Suprapubic skin (tissue), 4 donors: ENCODE measurements at regions not wholly inside any gene's neighbourhood (a gene's known extent, or its start where the extent isn't known, plus 50 kb on each side); places are given as distances from the start of the nearest gene placed in this dataset.

Source experiments
- DNase-seq, 2 donors: peaks; one replicate each; pipeline ENCODE4 v3.0.0-alpha.2; 2019; ENCODE audit warnings: low spot score in 2 of 2
- H3K27ac ChIP-seq: fragments of 200-600 bp; sonication (generic); one replicate; pipeline ENCODE4 v1.5.1; 2019
- H3K27me3 ChIP-seq: fragments of 200-600 bp; sonication (generic); one replicate; pipeline ENCODE4 v1.5.1; 2019
- H3K36me3 ChIP-seq: fragments of 200-600 bp; sonication (generic); one replicate; pipeline ENCODE4 v1.5.1; 2019
- H3K4me1 ChIP-seq: fragments of 200-600 bp; sonication (generic); one replicate; pipeline ENCODE4 v1.5.1; 2019
- H3K4me3 ChIP-seq: fragments of 200-600 bp; sonication (generic); one replicate; pipeline ENCODE4 v1.5.1; 2019; ENCODE audit warnings: mild to moderate bottlenecking
- H3K9me3 ChIP-seq: fragments of 200-600 bp; sonication (generic); one replicate; pipeline ENCODE4 v1.5.1; 2019
- CTCF ChIP-seq, 2 donors: fragments of 200-600 bp in 1 of 2; fragments of 450-650 bp in 1 of 2; sonication (generic) in 1 of 2; IDR thresholded peaks; one replicate each; pipeline ENCODE4 v1.5.1; 2016 to 2019; ENCODE audit warnings: antibody characterized with exemption in 2 of 2, mild to moderate bottlenecking in 1 of 2, moderate library complexity in 1 of 2
- EP300 ChIP-seq: sonication (generic); formaldehyde crosslinking; IDR thresholded peaks from one replicate; pipeline ENCODE4 v1.6.1; 2017; ENCODE audit warnings: antibody characterized with exemption
- POLR2A ChIP-seq, 2 donors: fragments of 450-650 bp; IDR thresholded peaks; one replicate each; pipeline ENCODE4 v1.6.1; 2017; ENCODE audit warnings: antibody characterized with exemption in 2 of 2, mild to moderate bottlenecking in 2 of 2, moderate library complexity in 2 of 2
- POLR2AphosphoS5 ChIP-seq, 3 donors: sonication (generic); formaldehyde crosslinking; IDR thresholded peaks; one replicate each; pipeline ENCODE4 v1.6.1; 2017; ENCODE audit warnings: antibody characterized with exemption in 3 of 3
- WGBS: methylation state at CpG from one replicate; pipeline ENCODE4 v1.1.5; 2018; 5-methylcytosine and 5-hydroxymethylcytosine counted together

- TF ChIP-seq EP300 (no peak), POLR2A (IDR thresholded peaks at IDR 0.05) (no peak), POLR2AphosphoS5 (IDR thresholded peaks at IDR 0.05) (no peak), CTCF (IDR thresholded peaks at IDR 0.05) (no peak)
- no peak overlapping the region for H3K27ac ChIP-seq
- no peaks in the 10 kb centered on the region for H3K27me3 ChIP-seq
- no peaks in the 10 kb centered on the region for H3K9me3 ChIP-seq
- 78% methylated on average over 6 of the region's 6 CpGs for WGBS
- no peaks in the 10 kb centered on the region for H3K36me3 ChIP-seq
- H3K4me3 ChIP-seq, result no peak overlapping the region
- DNase-seq, result no peak
- H3K4me1 ChIP-seq, result no peaks in the 10 kb centered on the region
Observed at GRCh38 chr1:175875556-175875955, 132.2 kb upstream of the TNR start.

DNA sequence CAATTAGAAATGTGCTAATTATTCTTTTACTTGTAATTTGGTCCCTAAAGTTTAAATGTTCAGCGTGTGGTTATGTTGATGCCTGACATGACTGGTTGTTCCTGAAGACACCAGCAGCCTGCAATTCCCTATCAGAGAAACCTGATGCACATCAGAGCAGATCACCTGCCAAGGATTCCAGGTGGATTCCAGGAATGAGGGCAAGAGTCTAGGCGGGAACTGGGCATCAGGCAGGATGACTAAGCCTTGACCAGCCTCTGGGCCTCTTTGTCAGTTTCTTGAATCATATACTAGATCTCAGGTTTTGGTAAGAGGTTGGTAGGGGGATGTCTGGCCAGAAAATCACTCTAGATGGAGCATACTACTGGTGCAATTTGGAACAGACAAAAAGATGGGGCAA is 130.7 kb upstream of the TNR start:
- Histone ChIP-seq H3K27me3 (no peaks in the 10 kb centered on the region), H3K27ac (no peak overlapping the region), H3K9me3 (no peaks in the 10 kb centered on the region), H3K36me3 (no peaks in the 10 kb centered on the region), H3K4me1 (no peaks in the 10 kb centered on the region), H3K4me3 (no peak overlapping the region)
- 84% methylated on average over 2 of the region's 2 CpGs for WGBS
- DNase-seq, result no peak
- TF ChIP-seq POLR2A (IDR thresholded peaks at IDR 0.05) (no peak), CTCF (IDR thresholded peaks at IDR 0.05) (no peak), EP300 (no peak), POLR2AphosphoS5 (IDR thresholded peaks at IDR 0.05) (no peak)

DNA sequence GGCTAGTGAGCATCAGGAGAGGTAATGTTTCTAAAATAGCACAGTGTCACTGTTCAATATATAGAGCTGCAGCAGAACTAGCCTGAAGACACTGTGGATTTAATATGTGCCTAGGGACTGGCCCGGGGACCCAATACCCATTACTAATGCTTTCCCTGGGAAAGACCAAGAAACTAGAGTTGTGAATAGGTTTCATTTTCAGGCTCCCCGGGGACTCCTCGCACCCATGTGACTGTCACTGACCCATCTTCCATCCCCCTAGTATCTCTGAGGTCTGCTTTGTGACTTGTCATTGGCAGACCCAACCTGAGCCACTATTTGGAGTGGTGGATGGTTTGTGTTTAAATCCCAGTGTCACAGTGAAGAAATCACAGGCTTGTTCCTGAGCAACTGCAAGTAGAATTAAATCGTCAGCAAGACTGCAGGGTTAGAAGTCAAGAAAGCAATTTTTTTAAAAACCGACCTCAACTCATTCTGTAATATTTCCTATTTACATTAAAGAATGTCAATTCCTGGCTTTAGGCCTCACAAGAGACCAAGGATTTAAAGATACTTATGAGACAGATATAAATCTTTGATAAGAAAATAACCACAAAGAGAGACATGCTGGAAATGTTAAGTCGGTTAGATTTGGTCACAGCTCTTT is 130.0 kb upstream of the TNR start:
- H3K36me3 ChIP-seq, result no peaks in the 10 kb centered on the region
- no peaks in the 10 kb centered on the region for H3K27me3 ChIP-seq
- WGBS, result 71% methylated on average over 6 of the region's 6 CpGs
- no peak overlapping the region for H3K27ac ChIP-seq
- no peaks in the 10 kb centered on the region for H3K4me1 ChIP-seq
- no peaks in the 10 kb centered on the region for H3K9me3 ChIP-seq
- no peak for DNase-seq
- no peak overlapping the region for H3K4me3 ChIP-seq
- TF ChIP-seq CTCF (IDR thresholded peaks at IDR 0.05) (no peak), POLR2A (IDR thresholded peaks at IDR 0.05) (no peak), EP300 (no peak), POLR2AphosphoS5 (IDR thresholded peaks at IDR 0.05) (no peak)

DNA sequence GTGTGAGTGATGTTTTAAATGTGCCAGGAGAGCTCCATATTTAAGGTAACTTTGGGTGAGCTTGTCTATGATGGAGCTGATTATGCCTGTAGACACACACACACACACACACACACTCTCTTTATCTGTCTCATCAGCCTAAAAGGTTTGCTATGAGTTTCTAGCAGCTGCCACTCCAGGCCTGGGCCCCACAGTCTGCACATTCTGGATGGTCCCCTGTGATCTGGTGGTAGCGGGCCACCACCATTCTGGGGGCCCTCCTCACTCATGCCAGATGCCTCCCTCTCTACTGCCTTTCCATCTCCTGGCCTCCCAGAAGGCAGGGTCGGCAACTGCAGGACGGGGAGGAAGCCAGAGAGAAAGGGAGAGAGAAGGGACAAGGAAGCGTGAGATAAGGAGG is 129.2 kb upstream of the TNR start:
- no peaks in the 10 kb centered on the region for H3K27me3 ChIP-seq
- H3K9me3 ChIP-seq, result no peaks in the 10 kb centered on the region
- no peaks in the 10 kb centered on the region for H3K36me3 ChIP-seq
- no peaks in the 10 kb centered on the region for H3K4me1 ChIP-seq
- H3K4me3 ChIP-seq, result no peak overlapping the region
- TF ChIP-seq POLR2A (IDR thresholded peaks at IDR 0.05) (no peak), EP300 (no peak), POLR2AphosphoS5 (IDR thresholded peaks at IDR 0.05) (no peak), CTCF (IDR thresholded peaks at IDR 0.05) (no peak)
- 73% methylated on average over 4 of the region's 4 CpGs for WGBS
- no peak for DNase-seq
- H3K27ac ChIP-seq, result no peak overlapping the region

- Histone ChIP-seq H3K27ac (no peak overlapping the region), H3K4me1 (no peaks in the 10 kb centered on the region), H3K27me3 (no peaks in the 10 kb centered on the region), H3K36me3 (no peaks in the 10 kb centered on the region), H3K9me3 (no peaks in the 10 kb centered on the region), H3K4me3 (no peak overlapping the region)
- DNase-seq, result no peak
- no peak for TF ChIP-seq POLR2A (IDR thresholded peaks at IDR 0.05)
- TF ChIP-seq CTCF (IDR thresholded peaks at IDR 0.05), result no peak
- TF ChIP-seq POLR2AphosphoS5 (IDR thresholded peaks at IDR 0.05), result no peak
- no peak for TF ChIP-seq EP300
- WGBS, result 94% methylated on average over 4 of the region's 4 CpGs
Observed at GRCh38 chr1:175871647-175872046, 128.3 kb upstream of the TNR start.
